Neural progenitor cell (in vitro differentiated cells): ENCODE measurements at regions not wholly inside any gene's neighbourhood (a gene's known extent, or its start where the extent isn't known, plus 50 kb on each side); places are given as distances from the start of the nearest gene placed in this dataset.

Experiments used
- DNase-seq: peaks from one replicate; pipeline ENCODE4 v3.0.0-alpha.2; 2016; ENCODE audit warnings: low spot score
- H2AFZ ChIP-seq: fragments of 200-600 bp; sonication (generic); replicated peaks from 2 replicates; pipeline ENCODE4 v1.6.1; 2016; ENCODE audit warnings: antibody characterized with exemption
- H3F3A ChIP-seq: fragments of 200-600 bp; sonication (generic); 2 replicates; pipeline ENCODE4 v1.6.1; 2016; ENCODE audit warnings: antibody characterized with exemption, low read depth
- H3K27ac ChIP-seq: fragments of 200-600 bp; sonication (generic); 2 replicates; pipeline ENCODE4 v1.5.1; 2016; ENCODE audit warnings: mild to moderate bottlenecking
- H3K27me3 ChIP-seq: fragments of 200-600 bp; sonication (generic); 2 replicates; pipeline ENCODE4 v1.6.1; 2016; ENCODE audit warnings: mild to moderate bottlenecking, moderate library complexity
- H3K36me3 ChIP-seq: fragments of 200-600 bp; sonication (generic); 2 replicates; pipeline ENCODE4 v1.5.1; 2016
- H3K4me1 ChIP-seq: fragments of 200-600 bp; sonication (generic); 2 replicates; pipeline ENCODE4 v1.6.1; 2016; ENCODE audit warnings: mixed run types
- H3K4me2 ChIP-seq: fragments of 200-600 bp; sonication (generic); 2 replicates; pipeline ENCODE4 v1.6.1; 2016
- H3K4me3 ChIP-seq: fragments of 200-600 bp; sonication (generic); 2 replicates; pipeline ENCODE4 v1.5.1; 2016
- H3K79me2 ChIP-seq: fragments of 200-600 bp; sonication (generic); 2 replicates; pipeline ENCODE4 v1.6.1; 2016; ENCODE audit warnings: low read depth
- H3K9ac ChIP-seq: fragments of 200-600 bp; sonication (generic); 2 replicates; pipeline ENCODE4 v1.6.1; 2016
- H3K9me3 ChIP-seq: fragments of 200-600 bp; sonication (generic); 2 replicates; pipeline ENCODE4 v1.5.1; 2016; ENCODE audit warnings: low read depth
- H4K20me1 ChIP-seq: fragments of 200-600 bp; sonication (generic); 2 replicates; pipeline ENCODE4 v1.6.1; 2016; ENCODE audit warnings: low read depth
- H3K27ac Mint-ChIP-seq: 3 replicates; pipeline ENCODE4 v1.8.0; 2021; ENCODE audit warnings: mixed read lengths
- H3K27me3 Mint-ChIP-seq: 2 replicates; pipeline ENCODE4 v1.8.0; 2022; ENCODE audit warnings: low read depth, mild to moderate bottlenecking, inconsistent platforms, moderate library complexity, mixed read lengths; ENCODE audit not compliant: insufficient read depth
- H3K36me3 Mint-ChIP-seq: 3 replicates; pipeline ENCODE4 v1.8.0; 2021; ENCODE audit warnings: mixed read lengths
- H3K4me1 Mint-ChIP-seq: 3 replicates; pipeline ENCODE4 v1.8.0; 2021; ENCODE audit warnings: mixed read lengths
- H3K4me3 Mint-ChIP-seq: 3 replicates; pipeline ENCODE4 v1.8.0; 2021; ENCODE audit warnings: mild to moderate bottlenecking, moderate library complexity, mixed read lengths
- H3K9me3 Mint-ChIP-seq: 3 replicates; pipeline ENCODE4 v1.8.0; 2020; ENCODE audit warnings: mixed read lengths
- EZH2 ChIP-seq: fragments of 200-600 bp; sonication (generic); IDR thresholded peaks from 2 replicates; pipeline ENCODE4 v1.6.1; 2017; ENCODE audit warnings: antibody characterized with exemption, mild to moderate bottlenecking, moderate library complexity
- EZH2phosphoT487 ChIP-seq: fragments of 200-600 bp; sonication (generic); IDR thresholded peaks from 2 replicates; pipeline ENCODE4 v1.6.1; 2017; ENCODE audit warnings: antibody characterized with exemption
- TF ChIP-seq, protein P1 (sequence below): fragments of 200-600 bp; sonication (generic); IDR thresholded peaks from 2 replicates; pipeline ENCODE4 v1.5.1; 2017; ENCODE audit warnings: antibody characterized with exemption, mild to moderate bottlenecking

- H3K4me1 Mint-ChIP-seq = peaks cover 48% of the 10 kb centered on the region
- Histone ChIP-seq H3K4me3 (no peak overlapping the region), H4K20me1 (no peaks in the 10 kb centered on the region), H2AFZ (no peak overlapping the region), H3K27me3 (no peaks in the 10 kb centered on the region), H3F3A (no peaks in the 10 kb centered on the region), H3K4me2 (no peak overlapping the region), H3K9me3 (peaks cover 11% of the 10 kb centered on the region), H3K36me3 (no peaks in the 10 kb centered on the region), H3K4me1 (peaks cover 6% of the 10 kb centered on the region), H3K9ac (no peak overlapping the region), H3K79me2 (no peaks in the 10 kb centered on the region), H3K27ac (no peak overlapping the region)
- TF ChIP-seq, protein P1, sequence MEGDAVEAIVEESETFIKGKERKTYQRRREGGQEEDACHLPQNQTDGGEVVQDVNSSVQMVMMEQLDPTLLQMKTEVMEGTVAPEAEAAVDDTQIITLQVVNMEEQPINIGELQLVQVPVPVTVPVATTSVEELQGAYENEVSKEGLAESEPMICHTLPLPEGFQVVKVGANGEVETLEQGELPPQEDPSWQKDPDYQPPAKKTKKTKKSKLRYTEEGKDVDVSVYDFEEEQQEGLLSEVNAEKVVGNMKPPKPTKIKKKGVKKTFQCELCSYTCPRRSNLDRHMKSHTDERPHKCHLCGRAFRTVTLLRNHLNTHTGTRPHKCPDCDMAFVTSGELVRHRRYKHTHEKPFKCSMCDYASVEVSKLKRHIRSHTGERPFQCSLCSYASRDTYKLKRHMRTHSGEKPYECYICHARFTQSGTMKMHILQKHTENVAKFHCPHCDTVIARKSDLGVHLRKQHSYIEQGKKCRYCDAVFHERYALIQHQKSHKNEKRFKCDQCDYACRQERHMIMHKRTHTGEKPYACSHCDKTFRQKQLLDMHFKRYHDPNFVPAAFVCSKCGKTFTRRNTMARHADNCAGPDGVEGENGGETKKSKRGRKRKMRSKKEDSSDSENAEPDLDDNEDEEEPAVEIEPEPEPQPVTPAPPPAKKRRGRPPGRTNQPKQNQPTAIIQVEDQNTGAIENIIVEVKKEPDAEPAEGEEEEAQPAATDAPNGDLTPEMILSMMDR = no peak
- TF ChIP-seq EZH2phosphoT487 (no peak), EZH2 (no peak)
- H3K36me3 Mint-ChIP-seq = peaks cover 5% of the 10 kb centered on the region
- peak overlapping the region; percentile 14 for H3K4me3 Mint-ChIP-seq
- no peak for DNase-seq
- H3K27me3 Mint-ChIP-seq = peaks cover 12% of the 10 kb centered on the region
- H3K9me3 Mint-ChIP-seq = peaks cover 10% of the 10 kb centered on the region
- no peak overlapping the region for H3K27ac Mint-ChIP-seq
These were observed 100.1 kb downstream of the MIAT start for GRCh38 chr22:26757496-26757895.

GRCh38 chr22:26762503-26763472 is 105.4 kb downstream of the MIAT start:
- H3K27ac ChIP-seq = no peak overlapping the region
- no peaks in the 10 kb centered on the region for H4K20me1 ChIP-seq
- H2AFZ ChIP-seq = no peak overlapping the region
- H3K9me3 ChIP-seq = peaks cover 3% of the 10 kb centered on the region
- no peak for DNase-seq
- no peaks in the 10 kb centered on the region for H3K27me3 ChIP-seq
- Mint-ChIP-seq H3K9me3 (peaks cover 7% of the 10 kb centered on the region), H3K36me3 (peaks cover 6% of the 10 kb centered on the region), H3K27ac (no peak overlapping the region), H3K4me3 (no peak overlapping the region), H3K27me3 (peaks cover 8% of the 10 kb centered on the region), H3K4me1 (peaks cover 31% of the 10 kb centered on the region)
- no peaks in the 10 kb centered on the region for H3K4me1 ChIP-seq
- H3K36me3 ChIP-seq = no peaks in the 10 kb centered on the region
- TF ChIP-seq EZH2 (no peak), EZH2phosphoT487 (no peak)
- TF ChIP-seq, protein P1 = no peak
- H3K79me2 ChIP-seq = no peaks in the 10 kb centered on the region
- no peak overlapping the region for H3K9ac ChIP-seq
- H3K4me2 ChIP-seq = no peak overlapping the region
- H3K4me3 ChIP-seq = no peak overlapping the region
- H3F3A ChIP-seq = no peaks in the 10 kb centered on the region

- no peaks in the 10 kb centered on the region for H3K9me3 ChIP-seq
- no peak for TF ChIP-seq EZH2phosphoT487
- TF ChIP-seq EZH2 = no peak
- TF ChIP-seq, protein P1 = no peak
- Mint-ChIP-seq H3K4me1 (peaks cover 38% of the 10 kb centered on the region), H3K4me3 (no peak overlapping the region), H3K9me3 (peaks cover 4% of the 10 kb centered on the region), H3K27ac (no peak overlapping the region), H3K36me3 (peaks cover 6% of the 10 kb centered on the region), H3K27me3 (peaks cover 10% of the 10 kb centered on the region)
- H3K36me3 ChIP-seq = no peaks in the 10 kb centered on the region
- no peaks in the 10 kb centered on the region for H3K4me1 ChIP-seq
- no peaks in the 10 kb centered on the region for H3K27me3 ChIP-seq
- H3K27ac ChIP-seq = no peak overlapping the region
- H4K20me1 ChIP-seq = no peaks in the 10 kb centered on the region
- no peak for DNase-seq
- no peak overlapping the region for H2AFZ ChIP-seq
- H3K79me2 ChIP-seq = no peaks in the 10 kb centered on the region
- H3K9ac ChIP-seq = no peak overlapping the region
- no peaks in the 10 kb centered on the region for H3F3A ChIP-seq
- no peak overlapping the region for H3K4me3 ChIP-seq
- no peak overlapping the region for H3K4me2 ChIP-seq
These were observed 106.4 kb downstream of the MIAT start for GRCh38 chr22:26763633-26764361.
